ENCODE measurements at regions not wholly inside any gene's neighbourhood (a gene's known extent, or its start where the extent isn't known, plus 50 kb on each side); places are given as distances from the start of the nearest gene placed in this dataset.
"Not testable (repeated sequence)": the region's sequence is repeated elsewhere in the genome, so short reads cannot be mapped to it uniquely, and the experiment has no call there.

DNA sequence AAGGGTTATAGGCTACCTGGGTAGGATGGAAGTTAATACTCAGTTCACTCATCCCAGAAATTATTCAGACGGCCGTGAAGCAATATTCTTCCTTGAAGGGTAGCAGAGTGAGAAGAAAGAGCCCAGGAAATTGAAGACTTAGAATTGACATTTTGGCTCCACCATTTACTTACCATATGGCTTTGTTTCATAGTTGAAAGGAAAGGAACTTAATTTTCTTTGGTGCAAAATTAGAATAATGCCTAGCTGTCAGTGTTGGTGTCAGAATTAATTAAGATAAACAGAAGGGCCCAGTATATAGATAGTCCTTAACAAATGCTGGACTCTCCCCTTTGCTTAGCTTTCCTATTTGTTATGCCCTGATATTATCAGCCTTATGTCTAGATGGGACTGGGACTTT, 263.2 kb downstream of the KCNJ3 start:
- no peak for DNase-seq

DNA sequence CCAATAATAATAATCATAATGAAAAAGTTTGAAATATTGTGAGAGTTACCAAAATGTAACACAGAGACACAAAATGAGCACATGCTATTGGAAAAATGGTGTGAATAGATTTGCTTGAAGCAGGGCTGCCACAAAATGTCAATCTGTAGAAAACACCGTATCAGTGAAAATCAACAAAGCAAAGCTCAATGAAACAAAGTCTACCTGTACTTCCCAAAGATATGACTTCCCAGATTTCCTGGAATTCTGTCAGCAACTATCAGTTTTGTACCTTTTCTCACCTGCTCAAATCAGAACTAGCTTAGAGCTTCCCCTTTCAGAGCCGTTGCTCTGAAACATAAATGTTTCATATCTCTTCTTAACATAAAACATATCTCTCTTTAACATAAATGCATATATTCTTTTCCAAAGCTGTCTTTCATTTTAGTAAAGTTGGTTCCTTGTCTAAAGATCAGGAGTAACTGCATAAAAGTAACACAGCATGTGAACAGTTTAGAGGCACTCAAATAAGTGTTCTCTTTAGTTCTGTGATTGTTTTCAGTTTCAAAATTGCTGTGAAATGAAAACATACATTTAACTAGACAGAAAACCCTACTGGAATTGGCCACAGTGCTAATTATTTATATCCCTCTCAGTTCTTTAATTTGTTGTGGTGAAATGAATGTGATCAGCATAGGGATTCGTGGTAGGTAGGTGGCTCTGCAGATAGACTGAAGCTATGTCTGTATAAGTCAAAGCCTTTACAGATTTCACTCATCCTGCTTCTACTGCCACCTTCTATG, 262.5 kb downstream of the KCNJ3 start:
- no peak for DNase-seq

DNA sequence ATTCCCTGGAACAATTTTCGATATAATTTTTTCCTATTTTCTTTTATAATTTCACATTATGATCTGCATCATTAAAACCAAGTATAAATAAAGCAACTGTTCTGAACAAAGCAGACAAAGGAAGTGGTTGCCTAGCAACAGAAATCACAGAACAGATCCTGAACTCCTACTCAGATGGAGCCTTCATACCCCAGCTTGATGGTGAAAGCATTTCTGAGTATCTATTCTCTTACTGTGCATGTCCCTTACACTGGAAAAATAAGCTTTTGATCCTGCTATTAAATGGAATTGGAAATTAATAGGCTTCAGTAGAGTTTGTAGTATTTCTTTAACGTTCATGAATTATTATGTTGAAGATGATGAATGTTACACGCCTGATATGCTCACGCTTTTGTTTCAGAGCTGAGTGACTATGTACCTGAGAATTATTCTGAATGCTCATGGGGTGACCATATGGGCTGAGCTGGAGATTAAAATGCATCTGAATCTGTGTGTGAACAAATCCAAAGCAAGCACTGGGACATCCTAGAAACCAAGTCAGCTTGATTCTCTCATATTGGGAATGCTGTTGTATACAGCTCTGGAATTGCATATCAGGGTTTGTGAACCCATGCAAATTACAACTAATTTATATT, 254.0 kb downstream of the KCNJ3 start:
- no peak for DNase-seq

DNA sequence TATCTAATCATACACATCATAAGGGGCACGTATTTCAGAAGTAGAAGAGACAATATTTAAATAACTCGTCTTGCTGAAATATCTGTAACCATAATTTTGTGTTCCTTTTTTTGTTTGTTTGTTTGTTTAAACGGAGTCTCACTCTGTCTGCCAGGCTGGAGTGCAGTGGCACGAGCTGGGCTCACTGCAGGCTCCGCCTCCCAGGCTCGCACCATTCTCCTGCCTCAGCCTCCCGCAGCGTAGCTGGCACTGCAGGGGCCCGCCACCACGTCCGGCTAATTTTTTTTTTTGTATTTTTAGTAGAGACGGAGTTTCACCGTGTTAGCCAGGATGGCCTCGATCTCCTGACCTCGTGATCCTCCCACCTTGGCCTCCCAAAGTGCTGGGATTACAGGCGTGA, 248.9 kb downstream of the KCNJ3 start:
- not testable (repeated sequence) for DNase-seq

DNA sequence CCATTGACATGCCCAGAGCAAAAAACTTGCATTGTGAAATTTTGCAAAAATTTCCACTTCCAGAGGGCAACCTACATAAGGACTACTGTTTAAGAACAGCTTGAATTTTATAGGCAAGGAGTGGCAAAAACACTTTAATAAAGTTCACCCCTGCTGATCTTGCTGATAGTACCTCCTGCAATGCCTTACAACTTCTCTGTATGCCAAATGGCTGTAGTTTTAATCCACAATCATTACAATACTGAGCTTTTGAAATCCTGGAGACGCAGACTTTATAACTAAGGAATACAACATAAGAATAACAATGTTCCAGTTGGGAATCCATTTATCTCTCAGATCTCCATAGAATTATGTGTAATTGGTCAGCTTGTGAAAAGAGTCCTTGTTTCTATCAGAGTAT, 247.5 kb downstream of the KCNJ3 start:
- DNase-seq = no peak

DNA sequence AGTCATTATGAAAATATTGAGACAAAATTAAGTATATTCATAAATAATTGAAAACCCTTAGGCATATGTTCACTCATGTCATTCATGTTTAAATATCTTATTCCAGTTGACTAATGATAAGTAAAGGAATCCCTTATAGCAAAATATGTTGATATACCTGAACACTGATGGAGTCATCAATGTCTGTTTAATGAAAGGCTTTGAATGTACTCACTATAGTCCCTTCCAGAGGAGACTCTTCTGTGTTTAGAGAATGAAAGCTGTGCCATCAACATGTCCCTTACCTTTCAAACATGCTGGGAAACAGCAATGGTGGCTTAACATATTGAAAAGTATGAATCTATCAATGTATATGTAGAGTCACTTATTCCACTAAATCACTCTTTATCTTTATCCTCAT, 242.9 kb downstream of the KCNJ3 start:
- DNase-seq = no peak

DNA sequence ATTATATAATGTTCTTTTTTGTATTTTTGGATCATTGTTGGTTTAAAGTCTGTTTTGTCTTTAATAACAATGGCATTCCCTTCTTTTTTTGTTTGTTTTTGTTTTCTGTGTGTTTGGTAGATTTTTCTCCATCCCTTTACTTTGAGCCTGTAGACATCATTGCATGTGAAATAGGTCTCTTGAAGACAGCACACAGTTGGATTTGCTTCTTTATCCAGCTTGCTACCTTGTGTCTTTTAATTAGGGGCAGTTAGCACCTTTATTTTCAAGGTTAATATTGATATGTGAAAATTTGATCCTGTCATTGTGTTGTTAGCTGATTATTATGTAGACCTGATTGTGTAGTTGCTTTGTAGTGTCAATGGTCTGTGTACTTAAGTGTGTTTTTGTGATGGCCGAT, 235.7 kb downstream of the KCNJ3 start:
- no peak for DNase-seq

DNA sequence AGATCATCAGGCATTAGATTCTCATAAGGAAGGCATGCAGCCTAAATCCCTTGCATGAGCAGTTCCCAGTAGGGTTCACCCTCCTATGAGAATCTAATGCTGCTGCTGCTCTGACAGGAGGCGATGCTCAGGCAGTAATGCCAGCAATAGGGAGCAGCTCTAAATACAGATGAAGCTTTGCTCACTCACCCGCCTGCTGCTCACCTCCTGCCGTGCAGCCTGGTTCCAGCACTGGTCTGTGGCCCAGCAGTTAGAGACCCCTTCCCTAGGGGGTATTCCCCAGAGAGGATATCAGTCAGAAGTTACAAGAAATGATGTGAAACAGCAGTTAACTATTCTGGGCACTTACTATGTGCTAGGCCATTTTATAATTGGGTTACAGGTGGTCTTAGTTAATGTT, 226.0 kb downstream of the KCNJ3 start:
- DNase-seq = no peak

DNA sequence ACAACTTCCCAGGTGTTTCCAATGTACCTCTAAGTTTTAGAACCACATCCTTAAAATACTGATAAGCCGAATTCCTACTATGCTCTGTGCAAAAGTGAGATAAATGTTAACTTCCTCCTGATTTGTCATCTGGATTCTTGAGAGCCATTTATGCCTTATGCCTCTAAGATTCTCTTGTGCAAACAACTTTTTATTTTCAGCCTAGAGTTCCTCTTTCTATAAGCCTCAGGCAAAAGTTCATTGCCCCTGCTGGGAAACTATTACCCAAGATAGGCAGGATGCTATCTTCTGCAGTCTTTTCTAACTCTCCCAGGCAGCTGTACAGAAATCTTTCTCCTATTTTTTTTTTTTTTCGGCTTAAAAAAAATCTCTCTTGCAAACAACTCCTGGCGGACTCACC, 216.1 kb downstream of the KCNJ3 start:
- no peak for DNase-seq

DNA sequence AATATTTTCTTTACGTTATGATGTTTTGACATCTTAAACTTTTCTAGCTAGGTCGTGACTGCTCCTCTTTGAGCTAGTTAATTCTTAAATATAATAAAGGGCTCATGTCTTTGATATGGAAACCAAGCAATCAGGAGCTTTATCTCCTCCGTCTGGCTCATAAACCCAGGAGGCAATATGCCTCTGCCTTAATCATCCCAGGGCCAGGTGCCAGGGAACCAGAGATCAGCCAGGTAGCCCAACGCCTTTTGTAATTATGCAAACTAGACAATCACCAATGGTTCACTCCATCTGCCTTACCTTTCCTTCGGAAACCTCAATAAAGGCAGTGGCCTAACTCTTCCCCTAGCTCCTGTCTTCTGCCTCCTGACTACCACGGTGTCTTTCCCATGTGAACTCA, 213.7 kb downstream of the KCNJ3 start:
- no peak for DNase-seq

DNA sequence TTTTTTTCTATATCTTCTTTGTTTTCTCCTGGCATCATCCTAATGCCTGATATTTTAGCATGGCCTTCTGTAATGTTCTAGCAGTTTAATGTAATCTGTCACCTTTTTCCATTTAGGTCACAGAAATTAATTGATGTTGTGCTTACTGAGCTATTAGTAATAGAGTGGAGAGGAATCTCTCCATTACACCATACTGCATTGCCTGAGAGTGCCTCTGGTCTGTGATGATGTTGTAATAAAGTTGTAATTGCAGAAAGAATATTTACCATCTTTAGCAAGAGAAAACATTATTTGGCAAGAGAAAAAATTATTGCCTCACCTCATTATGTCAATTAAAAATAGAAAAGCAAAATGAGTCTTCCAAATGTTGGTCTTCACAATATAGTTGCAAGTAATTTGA, 213.2 kb downstream of the KCNJ3 start:
- DNase-seq = no peak

DNA sequence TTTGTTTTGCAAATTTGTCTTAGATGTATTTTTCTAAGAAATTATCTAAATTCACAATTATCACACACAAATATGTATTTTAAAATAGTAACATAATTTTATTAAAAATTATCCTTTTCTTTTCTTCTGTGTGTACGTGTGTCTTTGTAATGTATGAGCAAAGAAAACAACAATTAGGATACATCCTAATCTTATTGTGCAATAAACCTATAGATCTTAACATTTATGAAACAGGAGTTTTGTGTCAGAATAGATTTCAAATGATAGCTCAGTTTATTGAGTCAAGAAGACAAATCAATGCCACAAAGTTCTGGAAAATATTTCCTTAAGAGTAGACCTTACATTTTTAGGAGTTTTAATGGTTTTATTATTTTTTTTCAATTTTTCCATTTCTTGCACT, 212.2 kb downstream of the KCNJ3 start:
- DNase-seq = no peak

DNA sequence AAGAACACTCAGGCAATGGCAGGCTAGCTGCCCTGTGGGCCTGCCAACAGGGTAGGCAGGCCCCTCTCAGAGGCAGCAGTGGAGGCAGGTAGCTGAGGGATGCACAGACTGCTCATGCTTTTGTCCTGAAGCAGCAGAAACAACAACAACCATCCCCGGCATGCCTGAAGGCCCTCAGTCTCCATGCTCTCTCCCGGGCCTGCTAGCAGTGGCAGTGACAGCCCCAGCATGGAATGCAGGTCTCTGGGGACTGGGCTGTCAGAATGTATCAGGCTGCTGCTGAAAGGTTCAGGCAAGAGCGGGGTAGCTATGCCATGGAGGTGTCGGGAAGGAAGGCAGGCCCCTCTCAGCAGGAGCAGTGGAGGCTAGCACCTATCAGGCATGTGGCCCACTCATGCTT, 209.8 kb downstream of the KCNJ3 start:
- no peak for DNase-seq
